Activated CD8-positive, alpha-beta memory T cell treated with anti-CD3 and anti-CD28 coated beads, Interleukin-2, amount 50 U/mL, for 1 hour (primary cell): ENCODE measurements at regions not wholly inside any gene's neighbourhood (a gene's known extent, or its start where the extent isn't known, plus 50 kb on each side); places are given as distances from the start of the nearest gene placed in this dataset.

Experiments
- DNase-seq: peaks from one replicate; pipeline ENCODE4 v3.0.0-alpha.2; 2020; ENCODE audit errors: extremely low read depth

- DNase-seq, result no peak
Measured at GRCh38 chr12:98344046-98344930, 171.1 kb upstream of the TMPO start.

DNA sequence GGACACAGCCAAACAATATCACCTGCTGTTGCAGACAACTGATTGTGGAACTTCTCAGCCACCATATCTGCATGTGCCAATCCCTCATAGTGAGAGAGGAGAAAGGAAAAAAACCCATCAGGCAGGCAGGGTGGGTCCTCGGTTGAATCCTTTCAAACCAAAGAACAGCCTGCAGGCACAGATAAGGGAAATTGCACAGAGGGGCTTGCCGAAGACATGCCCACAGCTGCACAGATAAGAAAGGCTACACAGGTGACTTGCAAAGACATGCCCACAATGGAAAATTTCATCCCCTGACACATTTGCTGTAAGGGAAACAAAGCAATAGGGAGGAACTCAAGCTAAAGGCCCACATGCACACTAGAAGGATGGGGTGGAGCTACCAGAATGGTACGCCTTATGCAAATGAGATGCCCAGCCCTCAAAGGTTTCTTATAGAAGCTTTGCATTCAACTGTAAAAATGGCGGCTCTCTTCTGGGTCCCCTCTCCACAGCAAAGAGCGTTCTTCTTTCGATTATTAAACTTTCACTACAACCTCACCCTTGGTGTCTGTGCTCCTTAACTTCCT, 170.0 kb upstream of the TMPO start:
- no peak for DNase-seq

- no peak for DNase-seq
Measured at GRCh38 chr12:98351089-98351488, 164.3 kb upstream of the TMPO start.

DNA sequence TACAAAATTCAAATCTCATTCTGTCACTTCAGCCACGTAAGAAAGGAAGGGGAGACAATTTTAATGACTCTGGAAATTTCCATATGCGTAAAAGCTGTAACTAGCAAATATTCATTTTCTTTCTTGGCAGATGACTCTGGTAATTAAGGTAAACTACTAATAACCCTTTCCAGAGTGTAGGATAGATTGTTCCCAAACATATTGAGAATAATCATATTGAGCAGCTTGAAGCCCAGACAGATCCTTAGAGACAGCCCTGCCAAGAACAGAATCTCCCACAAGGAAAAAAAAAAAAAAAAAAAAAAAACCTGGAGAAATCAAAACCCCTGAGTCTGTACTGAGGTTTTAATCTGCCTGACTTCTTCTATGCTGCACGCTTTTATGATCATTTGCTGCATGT, 163.6 kb upstream of the TMPO start:
- no peak for DNase-seq

GRCh38 chr12:98352218-98352811, 163.1 kb upstream of the TMPO start:
- DNase-seq, result no peak

- no peak for DNase-seq
Measured at GRCh38 chr12:98352835-98353234, 162.6 kb upstream of the TMPO start.

DNA sequence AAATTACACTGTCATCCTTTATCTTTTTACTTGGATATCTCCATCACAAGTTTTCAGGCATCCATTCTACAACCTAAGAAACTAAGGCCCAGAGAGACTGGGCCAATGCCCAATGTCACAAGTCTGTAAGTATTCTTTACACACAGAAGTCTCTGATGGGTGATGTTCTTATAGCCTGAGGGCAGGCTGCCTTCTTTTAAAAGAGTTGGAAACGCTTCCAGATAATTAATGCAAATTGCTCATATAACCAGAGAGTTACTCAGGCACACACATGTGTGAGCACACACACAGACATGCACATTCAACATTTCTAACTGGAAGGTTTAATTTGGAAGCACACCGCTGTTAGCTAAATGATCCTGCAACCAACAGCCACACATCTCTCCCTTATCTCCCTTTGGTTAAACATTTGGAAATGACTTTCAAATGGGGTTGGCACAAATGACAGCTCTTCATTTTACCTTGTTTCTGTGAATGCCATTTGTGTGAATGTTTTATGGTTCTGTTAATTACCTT, 160.8 kb upstream of the TMPO start:
- DNase-seq, result no peak

DNA sequence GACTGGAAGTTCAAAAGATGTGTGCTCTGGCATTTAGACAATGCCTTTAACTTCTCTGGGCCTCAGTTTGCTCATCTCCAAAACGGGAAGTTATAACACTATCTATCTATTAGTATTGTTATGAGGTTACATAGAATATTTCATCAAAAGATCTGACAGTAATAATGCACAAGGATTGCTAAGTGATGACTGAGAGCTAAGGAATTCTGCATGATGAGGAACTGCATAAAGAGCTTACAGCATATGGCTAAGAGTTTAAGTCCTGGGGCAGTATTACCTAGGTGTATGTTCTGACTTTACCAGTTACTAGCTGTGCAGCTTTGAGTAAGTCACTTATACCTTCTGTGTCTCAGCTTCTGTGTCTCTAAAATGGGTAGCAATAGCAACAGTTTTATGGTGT, 160.1 kb upstream of the TMPO start:
- DNase-seq, result no peak

DNA sequence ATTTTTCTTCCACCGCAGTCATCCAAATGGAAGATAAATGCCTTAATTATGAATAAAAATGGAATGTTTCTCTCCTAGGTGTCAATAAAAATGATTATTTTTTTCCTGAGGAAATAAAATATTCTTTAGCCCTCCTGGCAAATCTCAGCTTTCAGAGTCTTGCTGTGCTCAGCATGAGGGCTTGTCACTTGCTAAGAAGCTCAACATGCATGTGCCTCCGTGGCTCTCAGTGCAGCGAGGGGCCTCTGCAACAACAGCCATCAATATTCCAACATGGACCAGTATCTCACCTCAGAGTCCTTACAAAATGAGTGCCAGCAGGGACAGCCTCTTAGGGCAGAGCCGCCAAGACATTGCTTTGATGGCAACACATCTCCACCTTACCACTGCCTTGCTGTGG, 159.5 kb upstream of the TMPO start:
- no peak for DNase-seq

GRCh38 chr12:98358144-98358543, 157.2 kb upstream of the TMPO start:
- DNase-seq, result no peak

- no peak for DNase-seq
Measured at GRCh38 chr12:98359856-98360255, 155.5 kb upstream of the TMPO start.

DNA sequence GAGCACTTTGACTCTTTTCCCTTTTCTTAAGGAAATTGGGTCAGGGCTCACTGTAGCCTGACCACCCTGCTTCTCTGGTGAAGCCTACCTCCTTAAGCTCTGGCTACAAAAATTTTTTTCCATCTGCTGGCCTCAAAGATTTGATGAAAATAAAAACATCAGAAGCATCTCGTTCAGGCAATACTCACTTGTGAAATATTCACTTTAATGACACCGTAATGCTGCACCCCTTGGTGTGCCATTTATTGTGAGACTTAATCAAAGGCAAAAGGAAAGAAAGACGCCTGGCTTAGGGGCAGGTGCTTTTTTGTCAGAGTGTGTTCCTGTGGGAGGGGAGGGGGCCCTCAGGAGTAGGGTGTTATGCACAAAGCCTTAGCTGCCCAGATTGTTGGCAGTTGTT, 155.0 kb upstream of the TMPO start:
- DNase-seq, result no peak

DNA sequence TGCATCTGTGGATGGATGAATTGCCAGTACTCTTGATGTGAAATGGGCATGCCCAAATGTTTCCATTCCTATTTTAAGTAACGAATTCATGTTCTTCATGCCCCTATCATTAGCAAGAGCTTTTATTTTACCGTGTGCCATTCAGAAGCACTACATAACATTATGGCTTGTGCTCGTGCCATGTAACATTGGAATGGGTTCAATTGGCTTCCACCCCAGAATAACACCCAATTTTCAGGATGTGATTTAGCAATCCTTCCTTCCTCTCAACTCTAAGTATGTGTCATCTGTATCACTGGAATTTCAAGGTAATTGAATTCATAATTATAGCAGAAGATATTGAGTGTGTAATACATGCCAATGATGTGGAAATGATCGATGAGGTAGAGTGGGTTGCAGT, 145.8 kb upstream of the TMPO start:
- DNase-seq, result no peak

GRCh38 chr12:98370976-98371375, 144.4 kb upstream of the TMPO start:
- no peak for DNase-seq

- DNase-seq, result no peak
Measured at GRCh38 chr12:98371419-98371818, 144.0 kb upstream of the TMPO start.

DNA sequence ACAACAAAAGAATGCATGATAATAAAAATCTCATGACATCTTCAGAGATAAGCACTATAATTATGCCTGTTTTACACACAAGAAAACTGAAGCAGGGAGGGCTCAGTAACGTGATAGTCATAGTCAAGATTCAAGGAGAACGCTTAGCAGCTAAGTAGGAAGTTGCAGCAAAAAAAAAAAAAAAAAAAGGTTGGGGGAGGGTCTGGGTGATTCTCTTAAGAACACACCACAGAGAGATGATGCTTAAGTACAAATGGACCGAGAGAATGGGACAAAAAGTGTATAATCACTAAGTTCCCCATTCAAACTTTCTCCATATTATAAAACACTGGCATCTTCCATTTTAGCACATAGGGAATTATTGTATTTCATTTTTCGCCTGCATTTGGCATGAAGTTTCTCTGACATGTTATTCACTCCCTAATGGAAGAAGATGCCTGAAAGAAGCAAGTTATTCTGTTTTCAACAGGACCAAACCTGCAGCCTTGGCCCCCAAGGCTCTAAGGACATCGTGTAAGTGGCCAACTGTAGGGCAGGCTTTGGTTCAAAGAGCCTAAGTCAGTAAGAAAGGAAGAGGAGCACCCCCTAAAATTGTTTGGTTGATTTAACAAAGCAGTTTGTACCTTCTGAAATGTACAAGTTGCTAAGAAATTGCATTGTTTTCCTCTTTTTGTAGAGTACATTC, 142.9 kb upstream of the TMPO start:
- DNase-seq, result no peak

GRCh38 chr12:98373025-98373554, 142.3 kb upstream of the TMPO start:
- DNase-seq, result no peak

- no peak for DNase-seq
Measured at GRCh38 chr12:98374007-98374406, 141.4 kb upstream of the TMPO start.

- no peak for DNase-seq
Measured at GRCh38 chr12:98379106-98379505, 136.3 kb upstream of the TMPO start.

DNA sequence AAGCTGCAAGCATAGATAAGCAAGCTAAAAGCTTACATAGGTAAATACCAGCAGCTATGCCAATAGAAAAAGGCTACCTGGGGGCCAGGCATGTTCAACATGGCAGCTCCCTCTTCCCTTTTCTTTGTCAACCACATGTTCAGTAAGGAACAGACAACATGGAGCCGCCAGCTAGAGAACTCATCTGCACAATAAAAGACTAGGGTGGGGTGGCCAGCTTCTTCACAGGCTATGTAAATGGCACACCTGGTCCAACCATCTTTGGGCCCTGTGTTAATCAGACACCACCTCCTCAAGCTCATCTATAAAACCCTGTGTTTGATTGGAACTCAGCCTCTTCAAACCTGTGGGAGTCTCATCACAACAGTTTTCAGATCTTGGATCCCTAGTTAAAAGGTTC, 129.7 kb upstream of the TMPO start:
- no peak for DNase-seq

- DNase-seq, result no peak
Measured at GRCh38 chr12:98387444-98387843, 127.9 kb upstream of the TMPO start.

DNA sequence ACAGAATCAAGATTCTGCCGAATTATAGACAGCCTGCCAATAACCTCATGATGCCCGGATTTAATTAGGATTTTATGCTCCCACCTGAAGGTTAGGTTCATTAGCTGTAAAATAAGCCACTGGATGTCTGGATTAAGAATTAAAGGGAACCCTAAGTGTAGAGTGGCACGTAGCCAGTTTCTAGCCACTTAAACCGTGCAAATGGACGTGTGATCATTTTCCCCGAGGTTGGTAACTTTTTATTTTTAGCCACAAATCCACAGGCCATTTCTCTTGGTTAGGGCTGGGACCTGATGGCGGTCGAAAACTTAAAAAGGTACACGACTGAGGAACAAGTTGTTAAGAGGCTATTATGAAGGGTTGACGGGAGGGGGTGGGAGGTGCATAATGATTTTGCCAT, 127.3 kb upstream of the TMPO start:
- no peak for DNase-seq
